Spleen (tissue), 7 donors: ENCODE measurements at regions not wholly inside any gene's neighbourhood (a gene's known extent, or its start where the extent isn't known, plus 50 kb on each side); places are given as distances from the start of the nearest gene placed in this dataset.
"Not testable (repeated sequence)": the region's sequence is repeated elsewhere in the genome, so short reads cannot be mapped to it uniquely, and the experiment has no call there.

Experiments used
- POLR2A ChIP-seq, 3 donors: fragments of 450-650 bp; IDR thresholded peaks; one replicate each; pipeline ENCODE4 v1.5.1; 2017; ENCODE audit warnings: antibody characterized with exemption in 3 of 3, mild to moderate bottlenecking in 1 of 3
- POLR2AphosphoS5 ChIP-seq, 3 donors: sonication (generic); formaldehyde crosslinking; IDR thresholded peaks; one replicate each; pipeline ENCODE4 v1.5.1; 2017; ENCODE audit warnings: antibody characterized with exemption in 3 of 3
- TF ChIP-seq, protein P1 (sequence below), 11 experiments: fragments of 200-600 bp in 7 of 11; fragments of 450-650 bp in 4 of 11; sonication (generic) in 4 of 11; IDR thresholded peaks in 8 of 11; conservative IDR thresholded peaks in 3 of 11; 1 replicate in 7 of 11; 2 replicates in 4 of 11; pipeline versions ENCODE4 v1.4.0 to v1.8.0; 2016 to 2021; ENCODE audit warnings: antibody characterized with exemption in 11 of 11, inconsistent platforms in 4 of 11, mild to moderate bottlenecking in 1 of 11
- donor health status: DM: no; HTN: no; CAD: no; lungs with moderate emphysema.
- donor health status: DM: no; HTN: no; CAD: no.
- donor health status: DM: no; HTN: no; CAD: no.

- not testable (repeated sequence) for TF ChIP-seq POLR2A, POLR2AphosphoS5 (IDR thresholded peaks at IDR 0.05)
- TF ChIP-seq, protein P1, sequence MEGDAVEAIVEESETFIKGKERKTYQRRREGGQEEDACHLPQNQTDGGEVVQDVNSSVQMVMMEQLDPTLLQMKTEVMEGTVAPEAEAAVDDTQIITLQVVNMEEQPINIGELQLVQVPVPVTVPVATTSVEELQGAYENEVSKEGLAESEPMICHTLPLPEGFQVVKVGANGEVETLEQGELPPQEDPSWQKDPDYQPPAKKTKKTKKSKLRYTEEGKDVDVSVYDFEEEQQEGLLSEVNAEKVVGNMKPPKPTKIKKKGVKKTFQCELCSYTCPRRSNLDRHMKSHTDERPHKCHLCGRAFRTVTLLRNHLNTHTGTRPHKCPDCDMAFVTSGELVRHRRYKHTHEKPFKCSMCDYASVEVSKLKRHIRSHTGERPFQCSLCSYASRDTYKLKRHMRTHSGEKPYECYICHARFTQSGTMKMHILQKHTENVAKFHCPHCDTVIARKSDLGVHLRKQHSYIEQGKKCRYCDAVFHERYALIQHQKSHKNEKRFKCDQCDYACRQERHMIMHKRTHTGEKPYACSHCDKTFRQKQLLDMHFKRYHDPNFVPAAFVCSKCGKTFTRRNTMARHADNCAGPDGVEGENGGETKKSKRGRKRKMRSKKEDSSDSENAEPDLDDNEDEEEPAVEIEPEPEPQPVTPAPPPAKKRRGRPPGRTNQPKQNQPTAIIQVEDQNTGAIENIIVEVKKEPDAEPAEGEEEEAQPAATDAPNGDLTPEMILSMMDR (IDR thresholded peaks at IDR 0.05 in 8 of 11, conservative IDR thresholded peaks at IDR 0.05 in 3 of 11), result not testable (repeated sequence)
Measured at GRCh38 chr16:29136916-29137315, 152.1 kb downstream of the LAT start.
